T47D (cell line): ENCODE measurements at regions not wholly inside any gene's neighbourhood (a gene's known extent, or its start where the extent isn't known, plus 50 kb on each side); places are given as distances from the start of the nearest gene placed in this dataset.

Experiments used
- DNase-seq, 2 experiments: peaks; one replicate each; pipeline versions ENCODE4 v3.0.0 to v3.0.0-alpha.2; 2011 to 2012; ENCODE audit warnings: low read depth in 1 of 2, low spot score in 1 of 2
- JUND ChIP-seq: IDR thresholded peaks from 2 replicates; pipeline ENCODE4 v1.6.1; 2012; ENCODE audit warnings: low read depth
- in situ Hi-C: cut with HindIII; loops from 2 replicates; pipeline ENCODE4 v1.10.0; 2016; ENCODE audit warnings: low sequenced_read_pairs, low pct_unique_long_range_greater_than_20kb

DNA sequence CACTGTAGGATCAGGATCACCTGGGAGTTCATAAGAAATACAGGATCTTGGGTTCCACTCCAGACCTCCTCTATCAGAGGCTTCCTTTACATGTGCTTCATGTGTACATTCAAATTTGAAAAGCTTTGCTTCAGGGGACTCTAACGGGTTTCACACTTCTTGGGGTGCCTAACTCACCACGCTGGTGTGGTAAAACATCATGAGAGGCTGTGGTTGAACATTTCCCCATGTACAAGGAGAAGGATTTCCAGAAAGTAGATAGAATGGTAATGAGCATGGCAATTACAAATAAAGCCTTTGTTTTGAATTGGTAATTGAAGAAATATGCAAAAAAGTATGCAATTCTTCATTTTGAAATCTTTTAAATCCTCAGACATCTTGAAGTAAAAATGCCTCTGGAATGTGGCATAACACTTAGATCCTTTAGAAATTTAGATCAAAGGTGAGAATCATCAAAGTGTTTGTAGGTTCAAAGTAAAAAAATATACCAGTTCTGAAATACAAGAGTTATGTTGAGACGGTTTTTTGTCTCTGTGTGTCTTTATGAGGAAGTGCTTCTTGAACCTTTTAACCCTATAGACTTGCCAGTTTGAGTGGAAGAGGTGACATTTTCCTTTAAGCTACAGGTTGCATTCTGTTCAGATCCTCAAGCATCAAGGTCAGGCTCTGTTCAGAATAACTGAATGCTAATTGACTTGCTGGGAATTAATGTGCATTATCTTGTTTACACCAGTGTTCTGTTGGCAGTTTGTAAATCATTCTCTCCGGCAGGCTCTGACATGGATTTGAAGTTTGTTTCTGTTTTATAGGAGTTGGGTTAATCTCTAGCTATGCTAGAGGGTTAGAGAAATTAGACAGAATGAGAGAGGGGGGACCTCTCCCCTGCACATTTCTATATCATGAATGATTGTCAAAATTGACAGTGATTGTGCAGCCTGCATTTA is 415.3 kb downstream of the MAN2A1 start:
- no peak for DNase-seq
- no peak for TF ChIP-seq JUND
- in situ Hi-C loops: no loop called here

GRCh38 chr5:110105692-110106091 is 416.0 kb downstream of the MAN2A1 start:
- TF ChIP-seq JUND: no peak
- in situ Hi-C loops: no loop called here
- no peak for DNase-seq

DNA sequence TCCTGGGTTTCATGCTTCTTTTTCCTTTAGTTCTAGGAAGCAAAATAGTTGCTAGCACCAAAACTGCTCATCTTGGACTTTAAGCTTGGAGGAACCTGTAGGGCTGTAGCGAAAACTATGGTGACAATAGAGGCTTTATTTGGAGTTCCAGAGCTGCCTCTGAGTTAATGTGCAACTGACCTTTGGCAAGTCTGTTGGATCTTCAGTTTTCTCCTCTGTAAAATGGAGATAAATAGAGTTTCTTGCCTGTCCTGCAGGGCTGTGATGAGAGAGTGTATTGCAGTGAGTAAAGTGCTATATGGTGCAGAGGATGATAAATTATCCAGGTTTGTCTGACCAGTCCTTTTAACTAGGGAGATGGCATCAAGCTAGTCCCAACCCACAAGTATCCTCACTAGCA is 417.0 kb downstream of the MAN2A1 start:
- TF ChIP-seq JUND: no peak
- in situ Hi-C loops: no loop called here
- DNase-seq: no peak

DNA sequence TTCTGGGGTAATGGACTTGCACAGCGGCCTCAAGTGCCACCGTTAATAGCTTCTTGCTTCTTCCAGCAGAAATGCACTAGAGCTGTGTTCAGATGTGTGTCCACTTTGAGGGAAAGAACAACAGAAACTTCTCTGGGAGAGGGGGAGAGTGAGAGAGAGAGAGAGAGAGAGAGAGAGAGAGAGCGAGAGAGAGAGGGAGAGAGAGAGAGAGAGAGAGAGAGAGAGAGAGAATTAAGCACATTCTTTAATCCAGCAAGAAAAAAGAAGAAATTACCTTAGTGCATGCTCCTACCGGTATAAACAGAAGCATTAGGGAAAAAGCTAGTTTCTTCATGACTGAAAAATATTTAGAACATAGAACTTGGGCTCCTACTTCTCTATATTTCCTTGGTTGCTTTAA is 418.8 kb downstream of the MAN2A1 start:
- TF ChIP-seq JUND: no peak
- in situ Hi-C loops: no loop called here
- DNase-seq: no peak

GRCh38 chr5:110109667-110110066 is 419.9 kb downstream of the MAN2A1 start:
- in situ Hi-C loops: no loop called here
- TF ChIP-seq JUND: no peak
- DNase-seq: no peak

- no peak for TF ChIP-seq JUND
- no peak for DNase-seq
- in situ Hi-C loops: no loop called here
Measured at GRCh38 chr5:110112348-110112747, 422.6 kb downstream of the MAN2A1 start.

- in situ Hi-C loops: no loop called here
- no peak for TF ChIP-seq JUND
- DNase-seq: no peak
Measured at GRCh38 chr5:110115503-110115902, 425.8 kb downstream of the MAN2A1 start.

- in situ Hi-C loops: no loop called here
- TF ChIP-seq JUND: no peak
- no peak for DNase-seq
Measured at GRCh38 chr5:110116539-110116938, 426.8 kb downstream of the MAN2A1 start.

DNA sequence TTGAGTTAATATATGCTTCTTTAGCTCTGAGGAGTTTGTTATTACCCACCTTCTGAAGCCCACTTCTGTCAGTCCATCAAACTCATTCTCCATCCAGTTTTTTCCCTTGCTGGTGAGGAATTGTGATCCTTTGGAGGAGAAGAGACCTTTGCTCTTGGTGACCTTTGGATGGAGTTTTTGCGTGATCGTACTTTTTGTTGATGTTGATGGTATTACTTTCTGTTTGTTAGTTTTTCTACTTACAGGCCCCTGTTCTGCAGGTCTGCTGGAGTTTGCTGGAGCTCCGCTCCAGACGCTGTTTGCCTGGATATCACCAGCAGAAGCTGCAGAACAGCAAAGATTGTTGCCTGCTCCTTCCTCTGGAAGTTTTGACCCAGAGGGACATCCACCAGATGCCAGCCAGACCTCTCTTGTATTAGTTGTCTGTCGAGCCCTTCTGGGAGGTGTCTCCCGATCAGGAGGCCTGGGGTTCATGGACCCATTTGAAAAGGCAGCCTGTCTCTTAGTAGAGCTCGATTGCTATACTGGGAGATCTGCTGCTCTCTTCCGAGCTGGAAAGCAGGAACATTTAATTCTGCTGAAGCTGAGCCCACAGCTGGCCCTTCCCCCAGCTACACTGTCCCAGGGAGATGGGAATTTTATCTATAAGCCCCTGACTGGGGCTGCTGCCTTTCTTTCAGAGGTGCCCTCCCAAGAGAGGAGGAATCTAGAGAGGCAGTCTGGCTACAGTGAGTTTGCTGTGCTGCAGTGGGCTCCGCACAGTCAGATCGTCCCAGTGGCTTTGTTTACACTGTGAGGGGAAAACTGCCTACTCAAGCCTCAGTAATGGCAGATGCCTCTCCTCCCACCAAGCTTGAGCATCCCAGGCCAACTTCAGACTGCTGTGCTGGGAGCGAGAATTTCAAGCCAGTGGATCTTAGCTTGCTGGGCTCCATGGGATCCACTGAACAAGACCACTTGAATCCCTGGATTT is 445.5 kb downstream of the MAN2A1 start:
- no peak for TF ChIP-seq JUND
- no peak for DNase-seq
- in situ Hi-C loops: no loop called here

GRCh38 chr5:110150199-110150598 is 460.5 kb downstream of the MAN2A1 start:
- TF ChIP-seq JUND: no peak
- no peak for DNase-seq
- in situ Hi-C loops: no loop called here

GRCh38 chr5:110159202-110159601 is 469.5 kb downstream of the MAN2A1 start:
- in situ Hi-C loops: no loop called here
- no peak for TF ChIP-seq JUND
- no peak for DNase-seq

- in situ Hi-C loops: no loop called here
- DNase-seq: no peak
- no peak for TF ChIP-seq JUND
Measured at GRCh38 chr5:110161162-110161561, 471.4 kb downstream of the MAN2A1 start.

GRCh38 chr5:110165366-110165765 is 475.6 kb downstream of the MAN2A1 start:
- in situ Hi-C loops: no loop called here
- no peak for DNase-seq
- TF ChIP-seq JUND: no peak
